ENCODE measurements at regions not wholly inside any gene's neighbourhood (a gene's known extent, or its start where the extent isn't known, plus 50 kb on each side); places are given as distances from the start of the nearest gene placed in this dataset.

- no peak for TF ChIP-seq AFF4 (CRISPR knock-in tag; IDR thresholded peaks at IDR 0.05; ENCODE audit: borderline replicate concordance)
- no peak for TF ChIP-seq NFYB (CRISPR knock-in tag; conservative IDR thresholded peaks at IDR 0.05; ENCODE audit: low read depth)
- no peak for TF ChIP-seq RORB (CRISPR knock-in tag; IDR thresholded peaks at IDR 0.05)
- TF ChIP-seq ZMAT4 (CRISPR knock-in tag; IDR thresholded peaks at IDR 0.05) = no peak
- no peak for TF ChIP-seq ZNF263 (CRISPR knock-in tag; IDR thresholded peaks at IDR 0.05; ENCODE audit: low read depth)
Measured at GRCh38 chr1:240693036-240693435, 81.1 kb upstream of the GREM2 start (continued).

- DNase-seq (ENCODE audit: low spot score) (peak; percentile 50), ATAC-seq (peak; percentile 96)
- no peaks in the 10 kb centered on the region for H3K9me3 Mint-ChIP-seq
- POLR2A ChIA-PET = no interaction called here
- no peak overlapping the region for H3K27ac Mint-ChIP-seq
- CTCF ChIA-PET = interaction anchor here (0.5 to 1.4 kb wide), 5 partner anchors 84 to 591 kb away, joined by 3 to 10 read pairs (median 3); no protein-coding TSS in a partner anchor
- H3K27me3 Mint-ChIP-seq (ENCODE audit: low read depth) = no peaks in the 10 kb centered on the region
- peaks cover 19% of the 10 kb centered on the region for H3K4me1 Mint-ChIP-seq
- H3K4me3 Mint-ChIP-seq = no peak overlapping the region
- H3K36me3 Mint-ChIP-seq = no peaks in the 10 kb centered on the region
- TF ChIP-seq STAT6 (CRISPR knock-in tag; conservative IDR thresholded peaks at IDR 0.05; ENCODE audit: low read depth) = no peak
- TF ChIP-seq HMGA2 (CRISPR knock-in tag; IDR thresholded peaks at IDR 0.05) = no peak
- TF ChIP-seq USF1 (CRISPR knock-in tag; IDR thresholded peaks at IDR 0.05) = no peak
- no peak for TF ChIP-seq MXD4 (CRISPR knock-in tag; IDR thresholded peaks at IDR 0.05; ENCODE audit: borderline replicate concordance)
- no peak for TF ChIP-seq ARID4B (CRISPR knock-in tag; IDR thresholded peaks at IDR 0.05; ENCODE audit: borderline replicate concordance)
- TF ChIP-seq E2F4 (CRISPR knock-in tag; IDR thresholded peaks at IDR 0.05; ENCODE audit: borderline replicate concordance, low read depth) = no peak
- TF ChIP-seq E2F1 (CRISPR knock-in tag; IDR thresholded peaks at IDR 0.05) = no peak
- TF ChIP-seq ZNF263 (CRISPR knock-in tag; IDR thresholded peaks at IDR 0.05; ENCODE audit: low read depth) = no peak
- TF ChIP-seq RORB (CRISPR knock-in tag; IDR thresholded peaks at IDR 0.05) = no peak
- TF ChIP-seq ZNF423 (CRISPR knock-in tag; IDR thresholded peaks at IDR 0.05) = no peak
- TF ChIP-seq ATF2 (CRISPR knock-in tag; IDR thresholded peaks at IDR 0.05; ENCODE audit: borderline replicate concordance, low read depth) = no peak
- TF ChIP-seq JUN (CRISPR knock-in tag; IDR thresholded peaks at IDR 0.05) = no peak
- no peak for TF ChIP-seq CBFB (CRISPR knock-in tag; IDR thresholded peaks at IDR 0.05; ENCODE audit: low read depth)
Measured at GRCh38 chr1:240691909-240692705, 80.2 kb upstream of the GREM2 start.

All from WTC11 (cell line).